ENCODE measurements at regions not wholly inside any gene's neighbourhood (a gene's known extent, or its start where the extent isn't known, plus 50 kb on each side); places are given as distances from the start of the nearest gene placed in this dataset.

DNA sequence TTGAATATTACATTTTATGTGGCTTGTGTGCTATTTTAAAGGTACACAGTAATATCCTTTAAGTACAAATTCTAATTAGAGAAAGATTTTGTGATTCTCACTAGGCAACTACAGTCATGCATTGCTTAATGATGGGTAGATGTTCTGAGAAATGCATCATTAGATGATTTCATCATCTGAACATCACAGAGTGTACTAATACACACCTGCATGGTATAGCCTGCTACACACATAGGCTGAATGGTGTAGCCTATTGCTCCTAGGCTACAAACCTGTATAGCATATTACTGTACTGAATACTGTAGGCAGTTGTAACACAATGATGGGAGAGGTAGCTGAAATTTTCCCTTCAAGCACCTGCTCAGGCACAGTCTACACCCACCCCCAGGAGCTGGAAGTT is 217.4 kb upstream of the EOMES start:
- no peak for DNase-seq (ENCODE audit: low spot score)

DNA sequence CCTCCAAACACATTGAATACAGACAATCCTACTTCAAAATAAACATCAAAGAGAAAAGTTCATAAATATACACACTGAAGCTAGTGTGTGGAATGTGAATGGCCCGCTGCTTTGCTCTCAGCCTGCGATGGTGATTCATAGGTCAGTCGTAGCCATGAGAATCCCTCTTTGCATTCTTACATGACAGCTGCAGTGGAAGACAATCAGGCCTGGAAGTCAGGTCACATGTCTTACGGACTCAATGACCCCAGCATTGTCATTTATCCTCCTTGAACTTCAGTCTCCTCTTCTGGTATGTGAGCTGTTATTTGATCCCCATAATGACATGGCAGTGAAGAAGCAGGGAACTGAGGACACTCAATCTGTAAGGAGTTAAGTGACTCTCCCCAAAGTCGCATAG is 217.8 kb upstream of the EOMES start:
- DNase-seq (ENCODE audit: low spot score) = peak; percentile 37

DNA sequence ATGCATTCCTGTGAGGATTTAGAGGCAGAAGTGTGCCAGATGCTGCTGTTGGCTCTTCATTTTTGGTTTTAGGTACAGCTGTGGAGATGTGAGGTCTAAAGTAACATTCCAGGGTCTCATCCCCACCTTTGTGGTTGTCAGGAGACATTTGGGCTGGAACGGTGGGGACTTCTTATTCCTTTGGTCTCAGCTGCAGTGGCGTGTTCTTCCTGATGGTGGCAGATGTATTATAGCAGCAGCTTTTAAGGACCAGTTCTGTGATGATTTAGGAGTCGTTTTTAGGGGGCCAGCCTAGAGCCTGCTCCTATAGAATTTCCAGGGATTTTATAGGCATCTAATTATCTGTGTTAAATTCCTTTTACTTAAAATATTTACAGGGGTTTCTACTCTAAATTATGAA is 221.0 kb upstream of the EOMES start:
- peak; percentile 14 for DNase-seq (ENCODE audit: low spot score)

DNA sequence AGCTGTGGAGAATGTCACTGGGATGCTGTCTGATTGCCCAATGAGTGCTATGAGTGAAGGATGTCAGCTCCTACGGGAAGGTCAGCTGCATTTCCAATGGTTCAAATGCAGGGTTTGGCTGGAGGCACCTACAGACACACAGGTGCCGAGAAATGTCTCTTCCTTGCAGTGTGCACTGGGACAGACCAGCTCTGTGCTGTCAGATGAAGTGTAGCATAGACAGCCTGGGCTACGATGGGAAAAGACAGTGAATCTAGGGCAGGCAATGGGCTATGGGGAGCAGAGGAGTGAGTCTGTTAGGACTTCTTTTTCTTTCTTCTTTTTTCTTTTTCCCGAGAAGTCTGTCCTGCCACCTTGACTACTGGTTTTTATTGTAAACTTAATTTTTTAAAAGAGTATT is 223.1 kb upstream of the EOMES start:
- DNase-seq (ENCODE audit: low spot score) = no peak

DNA sequence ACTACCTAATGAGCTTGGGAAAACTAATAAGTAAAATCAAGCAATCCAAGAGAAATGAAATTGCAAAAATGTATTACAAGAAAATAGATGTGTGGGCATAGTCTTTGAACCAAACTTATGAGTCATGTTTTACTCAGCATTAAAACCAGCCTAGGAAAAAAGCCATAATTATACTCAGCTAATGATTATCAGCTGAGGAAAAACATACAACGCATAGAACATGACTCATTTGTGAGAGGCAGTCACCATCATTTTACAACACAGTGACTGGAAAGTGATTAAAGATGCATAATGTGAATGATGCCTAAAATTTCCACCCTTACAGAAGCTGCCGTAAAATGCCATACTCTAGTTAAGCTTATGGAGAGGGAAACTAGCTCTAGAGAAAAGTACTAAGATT is 238.0 kb upstream of the EOMES start:
- peak; percentile 59 for DNase-seq (ENCODE audit: low spot score)

DNA sequence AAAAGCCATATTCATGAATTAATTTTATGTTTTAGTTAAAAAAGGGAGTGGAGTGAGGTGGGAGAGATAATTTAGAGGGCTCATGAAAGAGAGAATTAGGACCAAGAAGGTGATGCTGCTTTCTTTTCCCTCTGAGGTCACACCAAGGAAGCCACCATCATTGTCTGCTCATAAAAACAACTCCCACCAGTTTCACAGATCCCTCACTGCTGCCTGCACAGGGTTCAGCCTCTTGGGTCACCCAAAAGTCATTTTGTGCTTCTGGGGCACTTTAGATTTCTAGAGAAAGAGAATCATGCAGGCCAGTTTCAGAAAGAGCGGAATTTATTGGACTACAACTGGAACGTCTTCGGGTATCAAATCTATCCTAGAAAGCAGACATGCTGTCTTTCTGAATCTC is 241.4 kb upstream of the EOMES start:
- no peak for DNase-seq (ENCODE audit: low spot score)

DNA sequence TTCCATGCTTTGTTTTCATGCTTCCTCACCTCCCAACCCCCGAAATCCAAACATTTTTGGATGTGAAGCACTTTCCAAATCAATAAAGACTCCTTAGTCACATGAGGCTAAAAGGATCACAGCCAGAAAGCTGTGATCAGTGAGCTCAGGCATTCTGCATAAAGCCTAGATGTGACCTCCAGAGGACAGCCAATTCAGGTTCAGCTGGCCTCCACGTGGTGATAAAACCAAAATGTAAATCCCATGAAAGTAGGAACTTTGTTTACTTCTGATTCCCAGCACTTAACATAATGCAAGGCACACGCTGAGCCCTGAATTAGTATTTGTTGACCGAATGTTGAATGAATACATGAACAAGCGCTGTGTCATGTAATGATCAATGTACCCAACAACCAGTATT is 249.5 kb upstream of the EOMES start:
- no peak for DNase-seq (ENCODE audit: low spot score)

DNA sequence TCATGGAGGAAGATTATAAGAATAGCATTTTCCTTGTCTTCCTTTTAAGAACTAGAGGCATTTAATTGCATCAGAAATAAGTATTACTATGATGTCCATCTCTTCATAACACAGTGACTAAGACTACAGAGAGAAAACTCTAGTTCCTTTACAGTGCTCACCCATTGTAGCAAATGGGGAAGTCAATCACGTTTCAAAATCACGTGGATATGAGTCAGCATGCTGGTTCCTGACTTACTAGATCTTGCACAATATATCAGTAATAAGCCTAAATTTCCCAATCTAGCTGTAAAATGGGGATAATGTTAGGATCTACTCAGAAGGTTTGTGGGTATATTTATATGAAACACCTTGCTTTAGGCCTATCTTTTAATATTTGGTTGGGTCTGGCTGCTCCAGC is 254.8 kb upstream of the EOMES start:
- DNase-seq (ENCODE audit: low spot score) = peak; percentile 35

DNA sequence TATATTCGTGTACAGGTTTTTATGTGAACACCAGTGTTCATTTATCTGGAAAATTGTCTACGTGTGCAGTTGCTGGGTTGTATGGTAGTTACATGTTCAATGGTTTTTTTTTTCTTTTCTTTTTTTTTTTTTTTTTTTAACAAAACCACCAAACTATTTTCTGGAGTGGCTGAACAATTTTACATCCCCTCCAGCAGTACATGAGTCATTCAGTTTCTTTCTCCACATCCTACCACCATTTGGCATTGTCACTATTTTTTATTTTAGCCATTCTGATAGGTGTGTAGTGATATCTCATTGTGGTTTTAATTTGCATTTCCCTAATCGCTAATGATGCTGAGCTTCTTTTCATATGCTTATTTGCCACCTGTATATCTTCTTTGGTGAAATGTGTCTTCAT is 256.3 kb upstream of the EOMES start:
- DNase-seq (ENCODE audit: low spot score) = peak; percentile 6

DNA sequence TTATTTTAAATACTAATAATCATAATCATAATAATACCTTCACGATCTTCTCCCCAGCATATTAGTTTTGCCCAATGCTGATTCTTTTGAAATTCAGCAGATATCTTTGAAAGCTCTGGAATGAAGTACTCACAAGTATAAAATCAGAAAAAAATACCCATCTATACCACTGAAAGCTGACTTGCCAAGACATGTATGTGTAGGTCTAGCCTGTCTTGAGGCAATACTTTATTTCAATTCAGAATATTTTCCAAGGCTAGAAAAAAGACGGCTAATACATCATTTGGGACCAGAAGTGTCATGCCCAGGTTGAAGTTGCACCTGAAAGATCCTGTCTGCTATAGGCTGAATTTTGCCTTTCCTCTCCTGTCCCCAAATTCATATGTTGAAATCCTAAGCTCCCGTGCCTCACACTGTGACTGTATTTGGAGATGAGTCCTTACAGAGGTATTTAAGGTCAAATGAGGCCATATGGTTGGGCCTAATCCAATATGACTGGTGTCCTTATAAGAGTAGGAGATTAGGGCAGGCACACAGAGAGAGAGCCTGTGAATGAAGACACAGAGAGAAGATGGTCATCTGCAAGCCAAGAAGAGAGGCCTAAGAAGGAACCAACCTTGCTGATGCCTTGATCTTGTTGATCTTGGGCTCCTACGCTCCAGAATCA is 255.9 kb upstream of the CMC1 start:
- DNase-seq (ENCODE audit: low spot score) = no peak

DNA sequence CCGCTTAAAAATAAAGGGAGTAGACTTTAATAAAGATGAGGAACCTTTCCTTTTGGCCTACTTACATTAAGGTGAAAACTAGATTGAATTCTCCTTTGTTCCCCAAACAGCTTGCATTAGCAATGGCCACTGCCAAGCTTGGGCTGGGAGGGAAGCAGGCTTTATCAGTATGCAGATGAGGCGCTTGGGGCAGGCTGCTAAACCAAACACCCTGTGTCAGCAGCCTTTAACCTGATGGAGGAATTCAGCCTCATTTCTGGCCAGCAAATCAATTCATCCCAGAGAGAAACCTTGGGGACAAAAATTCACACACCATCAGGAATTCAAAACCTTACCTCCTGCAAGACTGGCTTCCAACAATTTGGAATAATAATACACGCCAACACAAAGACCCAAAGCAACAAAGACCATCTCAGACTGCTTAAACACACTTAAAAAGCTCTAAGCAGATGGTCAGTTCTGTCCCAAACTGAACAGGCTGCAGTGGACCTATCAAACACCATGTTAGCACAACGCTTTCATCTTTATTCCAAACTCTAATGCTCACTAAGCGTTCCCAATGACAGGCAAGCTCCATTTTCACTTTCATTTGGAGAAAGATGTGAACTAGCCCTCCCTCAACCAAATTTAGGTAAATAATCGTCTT is 255.1 kb upstream of the CMC1 start:
- DNase-seq (ENCODE audit: low spot score) = no peak

DNA sequence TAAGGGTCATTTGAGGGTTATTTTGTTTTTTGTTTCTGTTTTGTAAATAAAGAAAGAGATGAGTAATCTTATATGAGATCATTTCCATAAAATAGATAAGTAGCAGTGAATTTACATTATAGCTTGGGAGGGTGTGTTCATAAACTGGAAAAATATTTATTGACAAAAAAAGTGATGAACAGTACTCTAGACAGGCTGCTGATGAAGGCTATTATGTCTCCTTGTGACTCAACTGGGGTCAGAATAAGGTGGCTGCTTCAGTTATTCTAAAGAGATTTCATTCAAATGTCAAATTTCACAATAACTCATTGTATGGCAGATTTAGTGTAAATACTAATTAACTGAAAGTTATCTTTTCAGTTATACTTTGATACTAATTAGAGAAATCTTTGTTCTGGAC is 251.1 kb upstream of the CMC1 start:
- no peak for DNase-seq (ENCODE audit: low spot score)

DNA sequence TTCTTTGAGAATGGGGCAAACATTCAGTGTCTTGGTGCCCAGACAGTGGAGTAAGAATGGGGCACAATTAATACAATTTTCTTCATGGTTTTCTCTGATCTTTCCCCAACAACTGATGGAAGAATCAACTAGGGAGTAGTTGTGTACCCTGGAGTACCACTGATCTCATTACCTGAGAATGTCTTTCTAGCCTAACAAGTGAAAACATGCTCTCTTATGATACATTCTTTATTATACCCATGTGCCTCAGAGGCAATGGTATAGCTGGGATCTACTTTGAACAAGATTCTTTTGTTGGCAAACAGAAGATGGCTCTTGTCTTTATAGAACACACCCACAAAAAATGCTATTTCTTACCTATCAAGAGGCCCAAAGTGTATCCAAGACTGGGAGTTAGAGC is 250.6 kb upstream of the CMC1 start:
- DNase-seq (ENCODE audit: low spot score) = no peak

DNA sequence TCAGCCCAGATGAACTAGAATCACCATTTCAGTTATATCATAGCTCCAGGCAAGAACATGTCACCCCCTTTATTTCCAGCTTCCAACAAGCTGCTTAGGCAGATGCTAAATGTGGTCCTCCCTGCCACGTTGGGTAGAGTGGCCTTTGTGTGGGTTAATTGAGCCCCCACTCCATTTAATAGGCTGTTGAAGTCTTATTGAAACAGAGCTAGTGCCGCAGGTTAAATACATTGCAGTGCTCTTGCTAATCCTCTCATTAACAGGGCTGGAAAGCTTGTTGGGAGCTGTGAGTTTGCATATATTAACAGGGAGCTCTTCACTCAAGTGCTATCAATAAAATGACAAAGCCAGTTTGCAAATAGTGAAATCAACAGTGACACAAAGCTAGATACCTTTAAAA is 248.4 kb upstream of the CMC1 start:
- DNase-seq (ENCODE audit: low spot score) = no peak

DNA sequence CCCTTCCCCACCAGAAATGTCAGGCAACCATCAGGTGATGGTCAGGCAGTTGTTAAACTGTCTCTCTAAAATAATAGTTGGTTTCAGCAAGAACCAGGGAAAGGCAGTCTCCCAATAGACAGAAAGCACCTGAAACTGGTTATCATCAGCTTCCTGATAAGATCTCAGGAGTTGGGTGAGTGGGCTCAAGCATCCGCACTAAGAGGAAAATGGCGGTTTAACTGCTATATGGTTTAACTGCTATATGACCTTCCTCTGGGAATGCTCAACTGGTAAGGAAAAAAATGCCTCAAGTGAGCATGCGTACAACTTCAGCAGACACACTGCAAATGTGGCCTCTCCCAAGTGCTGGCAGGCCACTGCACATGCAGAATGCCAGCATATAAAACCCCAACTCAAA is 240.8 kb upstream of the CMC1 start:
- DNase-seq (ENCODE audit: low spot score) = no peak

DNA sequence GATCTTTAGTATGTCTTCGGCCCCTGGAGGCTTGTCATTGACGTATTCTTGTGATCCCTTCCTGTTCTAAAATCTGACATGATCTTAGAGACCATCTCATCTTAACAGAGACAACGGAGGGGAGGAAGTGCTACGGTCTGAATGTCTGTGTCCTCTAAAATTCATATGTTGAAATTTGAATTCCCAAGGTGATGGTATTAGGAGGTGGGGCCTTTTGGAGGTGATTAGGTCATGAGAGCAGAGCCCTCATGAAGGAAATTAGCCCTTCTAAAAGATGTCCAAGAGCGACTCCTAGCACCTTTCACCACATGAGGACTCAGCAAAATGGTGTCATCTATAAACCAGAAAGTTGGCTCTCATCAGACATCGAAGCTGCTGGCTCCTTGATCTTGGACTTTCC is 233.2 kb upstream of the CMC1 start:
- no peak for DNase-seq (ENCODE audit: low spot score)

DNA sequence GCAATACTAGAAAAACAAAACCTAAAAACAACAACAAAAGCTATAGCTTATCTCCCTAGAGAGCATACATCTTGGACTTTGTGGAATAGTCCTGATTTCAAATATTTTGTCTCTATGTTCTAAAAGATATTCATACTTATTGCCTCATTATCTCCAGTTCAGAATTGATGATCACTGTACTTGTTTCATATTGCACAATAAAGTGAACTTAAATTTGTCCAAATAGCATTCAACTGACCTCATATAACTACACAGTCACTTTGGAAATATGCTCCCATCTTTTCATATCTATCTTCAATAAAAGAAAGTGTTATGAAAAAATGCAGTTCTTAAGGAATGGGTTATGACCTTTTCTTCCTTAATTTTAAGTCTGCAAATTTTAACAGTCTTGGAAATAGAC is 228.6 kb upstream of the CMC1 start:
- no peak for DNase-seq (ENCODE audit: low spot score)

DNA sequence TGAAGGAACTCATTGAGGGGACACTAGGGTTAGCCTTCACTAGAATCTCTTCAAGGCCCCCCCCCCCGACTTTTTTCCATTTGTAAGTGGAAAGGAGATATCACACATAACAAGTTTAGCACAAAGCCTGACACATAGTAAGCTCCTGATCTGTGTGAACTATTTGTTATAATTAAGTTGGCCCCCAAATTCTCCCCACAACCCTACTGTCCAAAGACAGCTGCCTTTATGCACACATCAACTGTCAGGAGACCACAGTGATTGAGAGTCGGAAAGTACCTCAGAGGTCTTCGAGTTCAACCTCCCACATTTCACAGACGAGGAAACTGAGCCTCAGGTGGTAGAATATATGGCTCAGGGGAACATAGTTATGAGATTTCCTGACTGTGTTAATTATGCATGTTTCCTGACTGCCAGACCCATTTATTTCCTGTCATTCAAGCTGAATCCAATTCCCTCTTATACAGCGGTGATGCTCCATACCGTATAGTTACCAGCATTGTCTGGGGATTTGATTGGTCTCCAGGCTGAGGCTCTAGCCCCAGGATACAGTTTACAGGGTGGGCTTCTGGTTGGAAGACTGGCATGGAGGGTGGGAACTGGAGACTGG is 227.4 kb upstream of the CMC1 start:
- DNase-seq (ENCODE audit: low spot score) = no peak

DNA sequence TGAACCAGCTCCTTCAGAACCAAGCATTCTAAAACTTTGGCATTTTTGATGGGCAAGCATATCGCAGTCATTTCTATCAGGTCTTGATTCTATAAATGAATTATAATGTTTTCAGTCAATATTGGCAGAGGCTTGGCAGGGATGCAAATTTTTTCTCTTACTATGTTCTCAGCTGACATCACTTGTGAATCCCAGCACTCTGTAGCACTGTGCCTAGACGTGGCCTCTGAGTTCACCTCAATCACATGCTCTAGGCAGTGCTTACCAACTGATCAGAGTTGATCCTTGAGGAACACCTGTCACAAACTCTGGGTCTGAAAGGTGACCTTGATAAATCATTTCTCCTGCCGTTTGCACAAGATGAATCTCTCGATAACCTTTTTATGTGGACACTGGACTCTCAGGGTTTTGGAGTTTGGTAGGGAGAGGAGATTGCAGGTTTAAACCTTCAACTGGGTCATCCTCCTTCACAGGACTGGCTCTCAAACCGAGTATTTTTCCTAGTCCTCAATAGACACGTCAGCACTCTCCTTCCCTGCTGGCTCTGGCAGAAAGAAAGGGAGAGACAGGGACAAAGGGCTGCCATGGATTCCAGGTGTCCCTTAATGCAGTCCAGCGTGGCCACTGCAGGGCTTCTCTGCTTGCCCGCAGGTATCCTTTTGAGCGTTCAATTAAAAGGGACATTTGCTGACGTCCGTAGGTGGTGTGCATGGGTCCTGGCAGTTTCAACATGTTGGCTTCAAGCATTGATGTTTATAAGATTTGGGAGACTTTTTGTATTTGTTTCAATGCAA is 222.3 kb upstream of the CMC1 start:
- DNase-seq (ENCODE audit: low spot score) = no peak

DNA sequence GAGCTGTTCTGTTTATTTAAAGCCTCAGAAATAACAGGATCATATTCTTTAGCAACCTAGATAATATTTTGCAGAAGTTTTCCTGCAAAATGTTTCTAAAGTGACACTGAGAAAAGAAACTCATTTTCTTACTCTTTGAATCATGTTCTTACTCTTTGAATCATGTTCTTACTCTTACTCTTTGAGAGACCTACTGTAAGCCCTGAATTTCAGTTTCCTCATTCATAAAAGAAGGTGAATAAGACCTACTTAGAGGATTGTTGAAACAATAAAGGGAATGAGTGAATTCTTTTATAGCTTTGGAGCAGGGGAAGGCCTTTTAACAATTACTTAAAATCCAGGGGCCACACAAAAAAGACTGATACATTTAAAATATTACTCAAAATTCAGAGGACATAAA is 221.7 kb upstream of the CMC1 start:
- no peak for DNase-seq (ENCODE audit: low spot score)

DNA sequence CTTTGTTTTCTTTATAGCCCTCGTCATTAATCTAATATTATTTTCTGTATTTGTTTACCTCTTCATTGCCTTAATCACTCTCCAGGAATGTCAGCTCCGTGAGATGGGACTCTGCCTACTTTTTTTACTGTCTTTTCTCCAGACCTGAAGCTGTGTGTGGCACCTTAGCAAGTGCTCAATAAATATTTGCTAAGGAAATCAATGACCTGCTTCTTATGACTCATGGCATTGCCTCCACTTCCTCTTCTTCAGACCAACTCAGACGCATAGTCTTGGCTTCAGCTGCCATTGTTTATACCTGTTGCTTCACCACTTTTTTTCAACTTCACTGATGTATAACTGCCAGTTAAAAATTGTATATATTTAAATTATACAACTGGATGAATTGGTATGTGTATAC is 218.5 kb upstream of the CMC1 start:
- DNase-seq (ENCODE audit: low spot score) = no peak

DNA sequence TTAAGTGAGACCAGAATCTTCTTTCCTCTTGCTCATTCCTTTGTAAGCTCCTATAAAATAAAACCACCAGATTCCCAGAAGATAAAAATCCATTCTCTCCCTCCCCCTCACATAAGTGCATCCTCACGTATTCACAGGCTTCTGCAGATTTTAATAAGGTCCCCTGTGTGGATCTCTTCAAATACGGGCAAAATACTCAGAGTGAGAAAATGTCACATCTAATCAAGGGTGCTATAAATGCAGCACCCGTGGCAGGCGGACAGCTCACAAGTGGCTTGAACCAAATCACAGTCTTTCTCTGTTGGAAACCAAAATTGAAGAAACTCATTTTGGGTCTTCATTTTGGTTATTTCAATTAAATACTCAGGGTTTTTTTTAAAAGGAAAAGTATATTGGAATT is 212.9 kb upstream of the CMC1 start:
- no peak for DNase-seq (ENCODE audit: low spot score)
